Muscle of leg (tissue), 3 donors: ENCODE measurements at regions not wholly inside any gene's neighbourhood (a gene's known extent, or its start where the extent isn't known, plus 50 kb on each side); places are given as distances from the start of the nearest gene placed in this dataset.

Experiments used
- DNase-seq: peaks from one replicate; pipeline ENCODE4 v3.0.0; 2013
- H3K27ac ChIP-seq: one replicate; pipeline ENCODE4 v1.5.1; 2013; ENCODE audit warnings: mild to moderate bottlenecking, low read length, control low read depth
- H3K27me3 ChIP-seq: one replicate; pipeline ENCODE4 v1.6.1; 2013; ENCODE audit warnings: low read length; ENCODE audit not compliant: control insufficient read depth, insufficient read depth
- H3K36me3 ChIP-seq: one replicate; pipeline ENCODE4 v1.6.1; 2013; ENCODE audit warnings: low read length; ENCODE audit not compliant: control insufficient read depth, insufficient read depth
- H3K4me1 ChIP-seq: one replicate; pipeline ENCODE4 v1.6.1; 2013; ENCODE audit warnings: low read length; ENCODE audit not compliant: control insufficient read depth, insufficient read depth
- H3K4me3 ChIP-seq: one replicate; pipeline ENCODE4 v1.5.1; 2013; ENCODE audit warnings: low read length, control low read depth
- H3K9me3 ChIP-seq: replicated peaks from 2 replicates; pipeline ENCODE4 v1.6.1; 2013; ENCODE audit warnings: low read depth, low read length; ENCODE audit not compliant: control insufficient read depth
- WGBS: methylation state at CpG from one replicate; pipeline ENCODE4 v1.1.5; 2013; ENCODE audit warnings: missing lambda C conversion rate; ENCODE audit not compliant: insufficient coverage; 5-methylcytosine and 5-hydroxymethylcytosine counted together

GRCh38 chr15:61762676-61763075, 297.6 kb downstream of the VPS13C start:
- Histone ChIP-seq H3K27ac (no peak overlapping the region), H3K27me3 (no peaks in the 10 kb centered on the region), H3K4me3 (no peak overlapping the region), H3K4me1 (no peaks in the 10 kb centered on the region), H3K36me3 (no peaks in the 10 kb centered on the region), H3K9me3 (no peaks in the 10 kb centered on the region)
- no peak for DNase-seq
- no CpG with 5 or more reads among the region's 3 CpGs for WGBS

GRCh38 chr15:61759639-61760038, 300.6 kb downstream of the VPS13C start:
- WGBS, result 57% methylated on average over 1 of the region's 2 CpGs

GRCh38 chr15:61756071-61756820, 304.0 kb downstream of the VPS13C start:
- no peak overlapping the region for H3K27ac ChIP-seq
- no peak for DNase-seq
- no peaks in the 10 kb centered on the region for H3K9me3 ChIP-seq
- H3K27me3 ChIP-seq, result no peaks in the 10 kb centered on the region
- H3K4me1 ChIP-seq, result no peaks in the 10 kb centered on the region
- H3K4me3 ChIP-seq, result no peak overlapping the region
- WGBS, result no CpG with 5 or more reads among the region's 4 CpGs
- no peaks in the 10 kb centered on the region for H3K36me3 ChIP-seq

More at GRCh38 chr15:61759639-61760038, 300.6 kb downstream of the VPS13C start:
- no peaks in the 10 kb centered on the region for H3K36me3 ChIP-seq
- H3K4me3 ChIP-seq, result no peak overlapping the region
- H3K9me3 ChIP-seq, result no peaks in the 10 kb centered on the region
- H3K27me3 ChIP-seq, result no peaks in the 10 kb centered on the region
- DNase-seq, result peak; percentile 5
- no peak overlapping the region for H3K27ac ChIP-seq
- H3K4me1 ChIP-seq, result no peaks in the 10 kb centered on the region

- WGBS, result 14% methylated on average over 1 of the region's 2 CpGs
- H3K27me3 ChIP-seq, result peaks cover 2% of the 10 kb centered on the region
Measured at GRCh38 chr15:61755467-61755866, 304.8 kb downstream of the VPS13C start.

GRCh38 chr15:61753018-61753710, 307.1 kb downstream of the VPS13C start:
- DNase-seq, result no peak
- no peaks in the 10 kb centered on the region for H3K4me1 ChIP-seq
- H3K4me3 ChIP-seq, result no peak overlapping the region
- no peaks in the 10 kb centered on the region for H3K36me3 ChIP-seq
- H3K9me3 ChIP-seq, result no peaks in the 10 kb centered on the region
- peaks cover 2% of the 10 kb centered on the region for H3K27me3 ChIP-seq
- WGBS, result 83% methylated on average over 2 of the region's 6 CpGs
- no peak overlapping the region for H3K27ac ChIP-seq

More at GRCh38 chr15:61755467-61755866, 304.8 kb downstream of the VPS13C start:
- Histone ChIP-seq H3K9me3 (no peaks in the 10 kb centered on the region), H3K4me3 (no peak overlapping the region), H3K4me1 (no peaks in the 10 kb centered on the region), H3K27ac (no peak overlapping the region), H3K36me3 (no peaks in the 10 kb centered on the region)
- no peak for DNase-seq

- Histone ChIP-seq H3K9me3 (no peaks in the 10 kb centered on the region), H3K27me3 (peaks cover 2% of the 10 kb centered on the region), H3K4me1 (no peaks in the 10 kb centered on the region), H3K4me3 (no peak overlapping the region), H3K27ac (no peak overlapping the region), H3K36me3 (no peaks in the 10 kb centered on the region)
- no peak for DNase-seq
- 100% methylated on average over 3 of the region's 5 CpGs for WGBS
Measured at GRCh38 chr15:61752001-61752400, 308.2 kb downstream of the VPS13C start.

GRCh38 chr15:61750271-61751084, 309.8 kb downstream of the VPS13C start:
- Histone ChIP-seq H3K27ac (no peak overlapping the region), H3K4me3 (no peak overlapping the region), H3K4me1 (no peaks in the 10 kb centered on the region), H3K9me3 (no peaks in the 10 kb centered on the region), H3K27me3 (peaks cover 2% of the 10 kb centered on the region), H3K36me3 (no peaks in the 10 kb centered on the region)
- no peak for DNase-seq
- 52% methylated on average over 9 of the region's 15 CpGs for whole genome bisulfite sequencing

GRCh38 chr15:61749169-61749568, 311.1 kb downstream of the VPS13C start:
- Histone ChIP-seq H3K4me3 (no peak overlapping the region), H3K4me1 (no peaks in the 10 kb centered on the region), H3K9me3 (no peaks in the 10 kb centered on the region), H3K36me3 (no peaks in the 10 kb centered on the region), H3K27ac (no peak overlapping the region), H3K27me3 (peaks cover 2% of the 10 kb centered on the region)
- no CpG with 5 or more reads among the region's 7 CpGs for WGBS
- DNase-seq, result no peak

GRCh38 chr15:61748529-61748928, 311.7 kb downstream of the VPS13C start:
- Histone ChIP-seq H3K9me3 (no peaks in the 10 kb centered on the region), H3K4me1 (no peaks in the 10 kb centered on the region), H3K36me3 (no peaks in the 10 kb centered on the region), H3K27ac (no peak overlapping the region), H3K4me3 (no peak overlapping the region), H3K27me3 (peaks cover 2% of the 10 kb centered on the region)
- no CpG with 5 or more reads among the region's 2 CpGs for WGBS
- no peak for DNase-seq

- no peaks in the 10 kb centered on the region for H3K36me3 ChIP-seq
- no peak overlapping the region for H3K27ac ChIP-seq
- no CpG with 5 or more reads among the region's 2 CpGs for WGBS
- no peaks in the 10 kb centered on the region for H3K9me3 ChIP-seq
- peaks cover 5% of the 10 kb centered on the region for H3K27me3 ChIP-seq
- no peak for DNase-seq
- no peaks in the 10 kb centered on the region for H3K4me1 ChIP-seq
- no peak overlapping the region for H3K4me3 ChIP-seq
Measured at GRCh38 chr15:61746589-61746988, 313.7 kb downstream of the VPS13C start.
